ENCODE measurements at regions not wholly inside any gene's neighbourhood (a gene's known extent, or its start where the extent isn't known, plus 50 kb on each side); places are given as distances from the start of the nearest gene placed in this dataset.

DNA sequence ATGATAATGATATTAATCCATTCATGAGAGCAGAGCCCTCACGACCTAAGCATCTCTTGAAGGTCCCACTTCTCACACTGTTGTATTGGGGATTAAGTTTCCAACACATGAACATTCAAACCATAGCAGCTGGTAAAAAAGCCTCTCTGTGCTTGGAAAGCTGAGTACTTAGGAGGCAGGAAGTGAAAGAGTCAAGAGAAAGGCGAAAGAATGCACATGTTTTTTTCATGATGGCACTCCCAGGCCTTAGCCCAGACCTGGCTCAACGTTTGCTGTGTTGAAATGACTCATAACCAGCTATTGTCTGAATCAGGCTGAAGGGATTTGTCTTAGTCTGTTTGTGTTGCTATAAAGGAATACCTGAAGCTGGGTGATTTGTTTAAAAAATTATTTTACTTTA, 84.4 kb upstream of the RGMA start:
- intact Hi-C loops (cut with micrococcal nuclease), result no loop called here
- Histone ChIP-seq H3K9me1 (ENCODE audit: control insufficient read depth, insufficient read depth, low read length) (no peaks in the 10 kb centered on the region), H3K4me3 (no peak overlapping the region), H3K9me3 (replicated peaks; ENCODE audit: control insufficient read depth, insufficient read depth, low read depth, low read length) (no peaks in the 10 kb centered on the region), H3K79me2 (ENCODE audit: control insufficient read depth, insufficient read depth, low read length) (no peaks in the 10 kb centered on the region), H4K20me1 (replicated peaks; ENCODE audit: control insufficient read depth, insufficient read depth, low read length) (no peaks in the 10 kb centered on the region), H3K9ac (ENCODE audit: insufficient read depth in 1 of 2, low read depth in 2 of 2, low read length in 2 of 2) (no peak overlapping the region), H3K27ac (ENCODE audit: extremely low read depth, low read depth, low read length) (no peak overlapping the region), H3K36me3 (ENCODE audit: control insufficient read depth, insufficient read depth, low read length) (no peaks in the 10 kb centered on the region), H3K27me3 (ENCODE audit: control insufficient read depth in 2 of 2, insufficient read depth in 2 of 2, low read length in 2 of 2) (peaks cover 0 to under 1% of the 10 kb centered on the region in 2 experiments; a peak in 1 of 5 replicates), H3K4me1 (replicated peaks in 1 of 2; ENCODE audit: control insufficient read depth in 2 of 2, insufficient read depth in 2 of 2, low read length in 2 of 2) (peaks cover 0 to 2% of the 10 kb centered on the region in 2 experiments; a peak in 2 of 5 replicates), H2AFZ (ENCODE audit: low read depth, low read length) (no peak overlapping the region), H3K4me2 (ENCODE audit: insufficient read depth, low read length) (no peak overlapping the region)
- TF ChIP-seq ZNF324 (CRISPR knock-in tag; IDR thresholded peaks at IDR 0.05) (no peak), POLR3G (IDR thresholded peaks at IDR 0.05; ENCODE audit: extremely low read depth, insufficient read length, insufficient replicate concordance) (no peak), PHB (CRISPR knock-in tag; IDR thresholded peaks at IDR 0.05) (no peak), BRCA1 (IDR thresholded peaks at IDR 0.05) (no peak), BRCA1 (CRISPR knock-in tag; IDR thresholded peaks at IDR 0.05) (no peak), NR4A1 (CRISPR knock-in tag; IDR thresholded peaks at IDR 0.05) (no peak), NR4A1 (tag; IDR thresholded peaks at IDR 0.05) (no peak), MEIS2 (IDR thresholded peaks at IDR 0.05; ENCODE audit: partially characterized antibody) (no peak), ZNF146 (CRISPR knock-in tag; IDR thresholded peaks at IDR 0.05; ENCODE audit: unreplicated experiment) (no peak), NR3C1 (CRISPR knock-in tag; IDR thresholded peaks at IDR 0.05) (no peak), MCM7 (IDR thresholded peaks at IDR 0.05) (no peak), ZNF79 (CRISPR knock-in tag; IDR thresholded peaks at IDR 0.05; ENCODE audit: low read depth) (no peak), U2AF1 (optimal IDR thresholded peaks at IDR 0.05; ENCODE audit: low read depth, low read length) (no peak), HNRNPL (IDR thresholded peaks at IDR 0.05; ENCODE audit: low read depth, low read length) (no peak), BMI1 (IDR thresholded peaks at IDR 0.05; ENCODE audit: low read length) (no peak), KLF16 (IDR thresholded peaks at IDR 0.05) (no peak), MCM3 (IDR thresholded peaks at IDR 0.05) (no peak), SMARCB1 (IDR thresholded peaks at IDR 0.05; ENCODE audit: insufficient read length, low read depth) (no peak), JUN (IDR thresholded peaks at IDR 0.05; ENCODE audit: borderline replicate concordance, low read depth, low read length) (no peak), JUN (CRISPR knock-in tag; IDR thresholded peaks at IDR 0.05; ENCODE audit: borderline replicate concordance) (no peak), GABPB2 (CRISPR knock-in tag; conservative IDR thresholded peaks at IDR 0.05) (no peak), HOXB6 (CRISPR knock-in tag; IDR thresholded peaks at IDR 0.05; ENCODE audit: borderline replicate concordance) (no peak), C11orf30 (IDR thresholded peaks at IDR 0.05; ENCODE audit: low read depth) (no peak)
- in situ Hi-C loops (cut with MboI), result no loop called here
- FAIRE-seq (no peak), ATAC-seq (no peak), DNase-seq (ENCODE audit: extremely low read depth in 1 of 4, low spot score in 3 of 4) (no peak)
- CTCF ChIA-PET (ENCODE audit: low intra/inter-chr PET ratio), result no interaction called here
- POLR2A ChIA-PET, result no interaction called here
- BruUV-seq (replicated peaks), result no TSS peak
- WGBS (ENCODE audit: insufficient coverage, low coverage, missing lambda C conversion rate), result 0% methylated on average over 3 of the region's 3 CpGs

Data from K562 (cell line).